ENCODE measurements at regions not wholly inside any gene's neighbourhood (a gene's known extent, or its start where the extent isn't known, plus 50 kb on each side); places are given as distances from the start of the nearest gene placed in this dataset.
A peak's percentile ranks its signal among the peaks of the same experiment; 100 is the strongest.

GRCh38 chr1:199112365-199112764 is 473.5 kb downstream of the PTPRC start:
- no peak overlapping the region for H3K27ac ChIP-seq (ENCODE audit: low read length, poor library complexity, severe bottlenecking)
- DNase-seq = no peak
- no peak overlapping the region for H4K91ac ChIP-seq (ENCODE audit: low read length)
- no peaks in the 10 kb centered on the region for H3K9me3 ChIP-seq (ENCODE audit: control insufficient read depth, low read length)
- H3K18ac ChIP-seq (ENCODE audit: low read depth in 1 of 2, low read length in 2 of 2) = no peak overlapping the region
- H3K27me3 ChIP-seq (ENCODE audit: control insufficient read depth in 1 of 2, insufficient read depth in 1 of 2, low read length in 2 of 2) = no peaks in the 10 kb centered on the region
- H2BK15ac ChIP-seq (ENCODE audit: low read depth, poor library complexity, severe bottlenecking) = no peak overlapping the region
- no peak overlapping the region for H3K23ac ChIP-seq (ENCODE audit: low read length in 2 of 2)
- H3K4ac ChIP-seq (ENCODE audit: low read depth in 1 of 2, low read length in 2 of 2) = no peak overlapping the region
- no peak overlapping the region for H3K9ac ChIP-seq (ENCODE audit: low read length)
- no peak overlapping the region for H2AK5ac ChIP-seq (ENCODE audit: low read length, severe bottlenecking)
- H2BK120ac ChIP-seq (ENCODE audit: low read depth, low read length) = no peak overlapping the region
- no peak overlapping the region for H3K14ac ChIP-seq (ENCODE audit: low read length in 2 of 2)
- no peaks in the 10 kb centered on the region for H3K36me3 ChIP-seq (ENCODE audit: control insufficient read depth in 1 of 2, insufficient read depth in 2 of 2, low read depth in 1 of 2, low read length in 2 of 2)
- H3K4me3 ChIP-seq (ENCODE audit: insufficient read depth in 1 of 2, low read depth in 1 of 2, low read length in 2 of 2) = no peak overlapping the region
- H2AFZ ChIP-seq (ENCODE audit: low read depth, low read length) = no peak overlapping the region
- no peak overlapping the region for H2BK12ac ChIP-seq (ENCODE audit: low read length in 2 of 2)
- no peak overlapping the region for H4K8ac ChIP-seq (ENCODE audit: low read length)
- H2BK5ac ChIP-seq (ENCODE audit: low read depth, low read length, poor library complexity, severe bottlenecking) = no peak overlapping the region
- no peak overlapping the region for H3K4me2 ChIP-seq (ENCODE audit: low read length, poor library complexity, severe bottlenecking)
- no peaks in the 10 kb centered on the region for H3K79me1 ChIP-seq (replicated peaks; ENCODE audit: low read length, poor library complexity, severe bottlenecking)
- no peaks in the 10 kb centered on the region for H3K4me1 ChIP-seq (ENCODE audit: control insufficient read depth, insufficient read depth, low read depth, low read length)

GRCh38 chr1:199113265-199113869 is 474.5 kb downstream of the PTPRC start:
- WGBS = 57% methylated on average over 2 of the region's 2 CpGs
- H2BK12ac ChIP-seq (ENCODE audit: low read length in 2 of 2) = no peak overlapping the region
- H4K8ac ChIP-seq (ENCODE audit: low read length) = no peak overlapping the region
- H3K27me3 ChIP-seq (ENCODE audit: control insufficient read depth in 1 of 2, insufficient read depth in 1 of 2, low read length in 2 of 2) = no peaks in the 10 kb centered on the region
- no peak overlapping the region for H2BK5ac ChIP-seq (ENCODE audit: low read depth, low read length, poor library complexity, severe bottlenecking)
- no peak overlapping the region for H3K4me3 ChIP-seq (ENCODE audit: insufficient read depth in 1 of 2, low read depth in 1 of 2, low read length in 2 of 2)
- H4K91ac ChIP-seq (ENCODE audit: low read length) = no peak overlapping the region
- no peak overlapping the region for H2AFZ ChIP-seq (ENCODE audit: low read depth, low read length)
- no peak overlapping the region for H3K18ac ChIP-seq (ENCODE audit: low read depth in 1 of 2, low read length in 2 of 2)
- no peak overlapping the region for H2AK5ac ChIP-seq (ENCODE audit: low read length, severe bottlenecking)
- no peaks in the 10 kb centered on the region for H3K79me1 ChIP-seq (replicated peaks; ENCODE audit: low read length, poor library complexity, severe bottlenecking)
- no peaks in the 10 kb centered on the region for H3K36me3 ChIP-seq (ENCODE audit: control insufficient read depth in 1 of 2, insufficient read depth in 2 of 2, low read depth in 1 of 2, low read length in 2 of 2)
- no peak overlapping the region for H3K27ac ChIP-seq (ENCODE audit: low read length, poor library complexity, severe bottlenecking)
- H3K14ac ChIP-seq (ENCODE audit: low read length in 2 of 2) = no peak overlapping the region
- H3K4me1 ChIP-seq (ENCODE audit: control insufficient read depth, insufficient read depth, low read depth, low read length) = no peaks in the 10 kb centered on the region
- no peak overlapping the region for H3K4me2 ChIP-seq (ENCODE audit: low read length, poor library complexity, severe bottlenecking)
- H3K9me3 ChIP-seq (ENCODE audit: control insufficient read depth, low read length) = no peaks in the 10 kb centered on the region
- H3K4ac ChIP-seq (ENCODE audit: low read depth in 1 of 2, low read length in 2 of 2) = no peak overlapping the region
- peak; percentile 65 for DNase-seq
- H2BK120ac ChIP-seq (ENCODE audit: low read depth, low read length) = no peak overlapping the region
- no peak overlapping the region for H2BK15ac ChIP-seq (ENCODE audit: low read depth, poor library complexity, severe bottlenecking)
- no peak overlapping the region for H3K23ac ChIP-seq (ENCODE audit: low read length in 2 of 2)
- no peak overlapping the region for H3K9ac ChIP-seq (ENCODE audit: low read length)

GRCh38 chr1:199116488-199116887 is 477.6 kb downstream of the PTPRC start:
- Histone ChIP-seq H2AFZ (ENCODE audit: low read depth, low read length) (no peak overlapping the region), H3K9ac (ENCODE audit: low read length) (no peak overlapping the region), H3K36me3 (ENCODE audit: control insufficient read depth in 1 of 2, insufficient read depth in 2 of 2, low read depth in 1 of 2, low read length in 2 of 2) (no peaks in the 10 kb centered on the region), H3K27me3 (ENCODE audit: control insufficient read depth in 1 of 2, insufficient read depth in 1 of 2, low read length in 2 of 2) (no peaks in the 10 kb centered on the region), H3K4me1 (ENCODE audit: control insufficient read depth, insufficient read depth, low read depth, low read length) (no peaks in the 10 kb centered on the region), H4K8ac (ENCODE audit: low read length) (no peak overlapping the region), H4K91ac (ENCODE audit: low read length) (no peak overlapping the region), H3K27ac (ENCODE audit: low read length, poor library complexity, severe bottlenecking) (no peak overlapping the region), H3K18ac (ENCODE audit: low read depth in 1 of 2, low read length in 2 of 2) (peak overlapping the region in 1 of 2 experiments; percentile 48), H3K9me3 (ENCODE audit: control insufficient read depth, low read length) (no peaks in the 10 kb centered on the region), H3K79me1 (replicated peaks; ENCODE audit: low read length, poor library complexity, severe bottlenecking) (no peaks in the 10 kb centered on the region), H3K4ac (ENCODE audit: low read depth in 1 of 2, low read length in 2 of 2) (no peak overlapping the region), H3K23ac (ENCODE audit: low read length in 2 of 2) (no peak overlapping the region), H2BK120ac (ENCODE audit: low read depth, low read length) (no peak overlapping the region), H2BK15ac (ENCODE audit: low read depth, poor library complexity, severe bottlenecking) (no peak overlapping the region), H3K4me3 (ENCODE audit: insufficient read depth in 1 of 2, low read depth in 1 of 2, low read length in 2 of 2) (no peak overlapping the region), H2AK5ac (ENCODE audit: low read length, severe bottlenecking) (no peak overlapping the region), H2BK12ac (ENCODE audit: low read length in 2 of 2) (no peak overlapping the region), H3K4me2 (ENCODE audit: low read length, poor library complexity, severe bottlenecking) (no peak overlapping the region), H3K14ac (ENCODE audit: low read length in 2 of 2) (no peak overlapping the region), H2BK5ac (ENCODE audit: low read depth, low read length, poor library complexity, severe bottlenecking) (no peak overlapping the region)
- no peak for DNase-seq

- no peak overlapping the region for H3K4me2 ChIP-seq (ENCODE audit: low read length, poor library complexity, severe bottlenecking)
- no peak overlapping the region for H3K4me3 ChIP-seq (ENCODE audit: insufficient read depth in 1 of 2, low read depth in 1 of 2, low read length in 2 of 2)
- no peaks in the 10 kb centered on the region for H3K79me1 ChIP-seq (replicated peaks; ENCODE audit: low read length, poor library complexity, severe bottlenecking)
- no peak overlapping the region for H3K4ac ChIP-seq (ENCODE audit: low read depth in 1 of 2, low read length in 2 of 2)
- H3K18ac ChIP-seq (ENCODE audit: low read depth in 1 of 2, low read length in 2 of 2) = no peak overlapping the region
- H4K8ac ChIP-seq (ENCODE audit: low read length) = no peak overlapping the region
- H3K27me3 ChIP-seq (ENCODE audit: control insufficient read depth in 1 of 2, insufficient read depth in 1 of 2, low read length in 2 of 2) = no peaks in the 10 kb centered on the region
- no peak overlapping the region for H3K27ac ChIP-seq (ENCODE audit: low read length, poor library complexity, severe bottlenecking)
- DNase-seq = no peak
- H2BK15ac ChIP-seq (ENCODE audit: low read depth, poor library complexity, severe bottlenecking) = no peak overlapping the region
- no peaks in the 10 kb centered on the region for H3K9me3 ChIP-seq (ENCODE audit: control insufficient read depth, low read length)
- no peak overlapping the region for H2BK12ac ChIP-seq (ENCODE audit: low read length in 2 of 2)
- no peak overlapping the region for H3K23ac ChIP-seq (ENCODE audit: low read length in 2 of 2)
- no peak overlapping the region for H2AFZ ChIP-seq (ENCODE audit: low read depth, low read length)
- no peak overlapping the region for H2BK120ac ChIP-seq (ENCODE audit: low read depth, low read length)
- no peak overlapping the region for H4K91ac ChIP-seq (ENCODE audit: low read length)
- H3K36me3 ChIP-seq (ENCODE audit: control insufficient read depth in 1 of 2, insufficient read depth in 2 of 2, low read depth in 1 of 2, low read length in 2 of 2) = no peaks in the 10 kb centered on the region
- no peak overlapping the region for H2AK5ac ChIP-seq (ENCODE audit: low read length, severe bottlenecking)
- H3K4me1 ChIP-seq (ENCODE audit: control insufficient read depth, insufficient read depth, low read depth, low read length) = no peaks in the 10 kb centered on the region
- no peak overlapping the region for H2BK5ac ChIP-seq (ENCODE audit: low read depth, low read length, poor library complexity, severe bottlenecking)
- H3K9ac ChIP-seq (ENCODE audit: low read length) = no peak overlapping the region
- no peak overlapping the region for H3K14ac ChIP-seq (ENCODE audit: low read length in 2 of 2)
Measured at GRCh38 chr1:199121047-199121446, 482.2 kb downstream of the PTPRC start.

Measured in mesenchymal stem cell (in vitro differentiated cells and primary cell).